ENCODE measurements at regions not wholly inside any gene's neighbourhood (a gene's known extent, or its start where the extent isn't known, plus 50 kb on each side); places are given as distances from the start of the nearest gene placed in this dataset.
A peak's percentile ranks its signal among the peaks of the same experiment; 100 is the strongest.
"Not testable (repeated sequence)": the region's sequence is repeated elsewhere in the genome, so short reads cannot be mapped to it uniquely, and the experiment has no call there.

GRCh38 chr10:44279426-44280126, 105.3 kb downstream of the CXCL12 start:
- DNase-seq (ENCODE audit: low read depth in 4 of 4, low spot score in 3 of 4): no peak

GRCh38 chr10:44278837-44279324, 106.0 kb downstream of the CXCL12 start:
- DNase-seq (ENCODE audit: low read depth in 4 of 4, low spot score in 3 of 4): no peak

- DNase-seq (ENCODE audit: low read depth in 4 of 4, low spot score in 3 of 4): not testable (repeated sequence)
These were observed 116.4 kb downstream of the CXCL12 start for GRCh38 chr10:44268435-44268948.

GRCh38 chr10:44267007-44267406, 117.9 kb downstream of the CXCL12 start:
- no peak for DNase-seq (ENCODE audit: low read depth in 4 of 4, low spot score in 3 of 4)

GRCh38 chr10:44264244-44264643, 120.7 kb downstream of the CXCL12 start:
- peak in 1 of 4 donors; percentile 49 for DNase-seq (ENCODE audit: low read depth in 4 of 4, low spot score in 3 of 4)

GRCh38 chr10:44263771-44264170, 121.1 kb downstream of the CXCL12 start:
- DNase-seq (ENCODE audit: low read depth in 4 of 4, low spot score in 3 of 4): no peak

- DNase-seq (ENCODE audit: low read depth in 4 of 4, low spot score in 3 of 4): no peak
These were observed 122.2 kb downstream of the CXCL12 start for GRCh38 chr10:44262551-44263251.

GRCh38 chr10:44261710-44262455, 123.0 kb downstream of the CXCL12 start:
- DNase-seq (ENCODE audit: low read depth in 4 of 4, low spot score in 3 of 4): no peak

- no peak for DNase-seq (ENCODE audit: low read depth in 4 of 4, low spot score in 3 of 4)
These were observed 123.6 kb downstream of the CXCL12 start for GRCh38 chr10:44261296-44261695.

- no peak for DNase-seq (ENCODE audit: low read depth in 4 of 4, low spot score in 3 of 4)
These were observed 124.5 kb downstream of the CXCL12 start for GRCh38 chr10:44260286-44260928.

GRCh38 chr10:44259090-44259874, 125.6 kb downstream of the CXCL12 start:
- DNase-seq (ENCODE audit: low read depth in 4 of 4, low spot score in 3 of 4): no peak

- no peak for DNase-seq (ENCODE audit: low read depth in 4 of 4, low spot score in 3 of 4)
These were observed 126.3 kb downstream of the CXCL12 start for GRCh38 chr10:44258460-44259089.

GRCh38 chr10:44258019-44258418, 126.9 kb downstream of the CXCL12 start:
- no peak for DNase-seq (ENCODE audit: low read depth in 4 of 4, low spot score in 3 of 4)

- no peak for DNase-seq (ENCODE audit: low read depth in 4 of 4, low spot score in 3 of 4)
These were observed 131.0 kb downstream of the CXCL12 start for GRCh38 chr10:44253769-44254462.

- not testable (repeated sequence) for DNase-seq (ENCODE audit: low read depth in 4 of 4, low spot score in 3 of 4)
These were observed 132.3 kb downstream of the CXCL12 start for GRCh38 chr10:44252631-44253030.

GRCh38 chr10:44249933-44250332, 135.0 kb downstream of the CXCL12 start:
- not testable (repeated sequence) for DNase-seq (ENCODE audit: low read depth in 4 of 4, low spot score in 3 of 4)

GRCh38 chr10:44249490-44249889, 135.4 kb downstream of the CXCL12 start:
- DNase-seq (ENCODE audit: low read depth in 4 of 4, low spot score in 3 of 4): no peak

- not testable (repeated sequence) for DNase-seq (ENCODE audit: low read depth in 4 of 4, low spot score in 3 of 4)
These were observed 138.2 kb downstream of the CXCL12 start for GRCh38 chr10:44246700-44247099.

- DNase-seq (ENCODE audit: low read depth in 4 of 4, low spot score in 3 of 4): not testable (repeated sequence)
These were observed 138.6 kb downstream of the CXCL12 start for GRCh38 chr10:44246287-44246686.
